ENCODE measurements at regions not wholly inside any gene's neighbourhood (a gene's known extent, or its start where the extent isn't known, plus 50 kb on each side); places are given as distances from the start of the nearest gene placed in this dataset.

- no peak for TF ChIP-seq CTCF (conservative IDR thresholded peaks at IDR 0.05 in 1 of 2, IDR thresholded peaks at IDR 0.05 in 1 of 2; ENCODE audit: low read depth in 1 of 2, low read length in 2 of 2)
- TF ChIP-seq EZH2 (IDR thresholded peaks at IDR 0.05; ENCODE audit: low read length, missing control alignments), result no peak
Observed at GRCh38 chr5:17690473-17690872, 56.2 kb downstream of the TAF11L14 start.
